Smooth muscle cell (in vitro differentiated cells): ENCODE measurements at regions not wholly inside any gene's neighbourhood (a gene's known extent, or its start where the extent isn't known, plus 50 kb on each side); places are given as distances from the start of the nearest gene placed in this dataset.

Source experiments
- DNase-seq: peaks from one replicate; lab custom pipeline; 2025; ENCODE audit not compliant: unreplicated experiment; lab: John Stamatoyannopoulos, UW
- H2AFZ ChIP-seq: fragments of 200-600 bp; sonication (generic); 2 replicates; pipeline ENCODE4 v1.6.0; 2016; ENCODE audit warnings: antibody characterized with exemption, low read depth, mild to moderate bottlenecking
- H3F3A ChIP-seq: fragments of 200-600 bp; sonication (generic); 2 replicates; pipeline ENCODE4 v1.6.0; 2017; ENCODE audit warnings: antibody characterized with exemption, low read depth
- H3K27ac ChIP-seq: fragments of 200-600 bp; sonication (generic); 2 replicates; pipeline ENCODE4 v1.5.1; 2016; ENCODE audit warnings: low read depth, mild to moderate bottlenecking
- H3K27me3 ChIP-seq: fragments of 200-600 bp; sonication (generic); 2 replicates; pipeline ENCODE4 v1.6.1; 2016; ENCODE audit warnings: low read depth, mild to moderate bottlenecking
- H3K36me3 ChIP-seq: fragments of 200-600 bp; sonication (generic); 2 replicates; pipeline ENCODE4 v1.5.1; 2016; ENCODE audit warnings: low read depth
- H3K4me1 ChIP-seq: fragments of 200-600 bp; sonication (generic); 2 replicates; pipeline ENCODE4 v1.5.1; 2016; ENCODE audit warnings: low read depth
- H3K4me2 ChIP-seq: fragments of 200-600 bp; sonication (generic); 2 replicates; pipeline ENCODE4 v1.6.0; 2016; ENCODE audit warnings: mild to moderate bottlenecking
- H3K4me3 ChIP-seq: fragments of 200-600 bp; sonication (generic); 2 replicates; pipeline ENCODE4 v1.5.1; 2016; ENCODE audit warnings: mild to moderate bottlenecking
- H3K79me2 ChIP-seq: fragments of 200-600 bp; sonication (generic); 2 replicates; pipeline ENCODE4 v1.6.0; 2016; ENCODE audit warnings: low read depth, mild to moderate bottlenecking
- H3K9ac ChIP-seq: fragments of 200-600 bp; sonication (generic); 2 replicates; pipeline ENCODE4 v1.6.0; 2016; ENCODE audit warnings: low read depth
- H3K9me3 ChIP-seq: fragments of 200-600 bp; sonication (generic); replicated peaks from 2 replicates; pipeline ENCODE4 v1.5.1; 2016; ENCODE audit warnings: low read depth
- H4K20me1 ChIP-seq: fragments of 200-600 bp; sonication (generic); 2 replicates; pipeline ENCODE4 v1.6.0; 2016; ENCODE audit warnings: low read depth
- WGBS: methylation state at CpG from one replicate; pipeline ENCODE4 v1.1.7; 2016; ENCODE audit warnings: low lambda C conversion rate; 5-methylcytosine and 5-hydroxymethylcytosine counted together
- TF ChIP-seq, protein P1 (sequence below): fragments of 200-600 bp; sonication (generic); IDR thresholded peaks from 2 replicates; pipeline ENCODE4 v1.5.1; 2017; ENCODE audit warnings: borderline replicate concordance, mild to moderate bottlenecking, antibody characterized with exemption; ENCODE audit not compliant: insufficient read depth, poor library complexity, severe bottlenecking

GRCh38 chr20:22305381-22305780 lies 279.0 kb downstream of the FOXA2 start:
- H3K4me2 ChIP-seq, result no peak overlapping the region
- DNase-seq, result no peak
- no peak overlapping the region for H2AFZ ChIP-seq

DNA sequence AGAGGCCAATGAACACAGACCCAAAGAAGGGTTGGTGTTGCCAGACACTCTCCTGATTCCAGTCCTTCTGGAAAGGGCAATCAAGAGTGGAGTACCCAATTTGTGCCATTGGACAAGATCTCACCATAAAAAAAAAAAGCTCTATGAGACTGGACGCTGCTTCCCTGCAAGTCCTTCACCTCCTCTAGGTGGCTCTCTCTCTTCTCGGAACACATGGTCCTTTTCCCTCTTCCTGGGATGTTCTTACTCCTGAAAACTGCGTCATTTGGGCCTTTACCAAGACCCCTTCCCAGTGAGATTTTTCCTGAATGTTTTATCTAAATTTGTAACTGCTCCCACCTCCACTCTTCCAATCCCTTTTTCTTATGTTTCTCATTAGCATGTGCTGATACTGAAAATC lies 280.8 kb downstream of the FOXA2 start:
- H3K4me3 ChIP-seq, result no peak overlapping the region
- no peak overlapping the region for H3K4me2 ChIP-seq
- WGBS, result 38% methylated on average over 3 of the region's 3 CpGs
- no peak overlapping the region for H2AFZ ChIP-seq
- H3K9ac ChIP-seq, result no peak overlapping the region
- no peaks in the 10 kb centered on the region for H3K9me3 ChIP-seq
- TF ChIP-seq, protein P1, sequence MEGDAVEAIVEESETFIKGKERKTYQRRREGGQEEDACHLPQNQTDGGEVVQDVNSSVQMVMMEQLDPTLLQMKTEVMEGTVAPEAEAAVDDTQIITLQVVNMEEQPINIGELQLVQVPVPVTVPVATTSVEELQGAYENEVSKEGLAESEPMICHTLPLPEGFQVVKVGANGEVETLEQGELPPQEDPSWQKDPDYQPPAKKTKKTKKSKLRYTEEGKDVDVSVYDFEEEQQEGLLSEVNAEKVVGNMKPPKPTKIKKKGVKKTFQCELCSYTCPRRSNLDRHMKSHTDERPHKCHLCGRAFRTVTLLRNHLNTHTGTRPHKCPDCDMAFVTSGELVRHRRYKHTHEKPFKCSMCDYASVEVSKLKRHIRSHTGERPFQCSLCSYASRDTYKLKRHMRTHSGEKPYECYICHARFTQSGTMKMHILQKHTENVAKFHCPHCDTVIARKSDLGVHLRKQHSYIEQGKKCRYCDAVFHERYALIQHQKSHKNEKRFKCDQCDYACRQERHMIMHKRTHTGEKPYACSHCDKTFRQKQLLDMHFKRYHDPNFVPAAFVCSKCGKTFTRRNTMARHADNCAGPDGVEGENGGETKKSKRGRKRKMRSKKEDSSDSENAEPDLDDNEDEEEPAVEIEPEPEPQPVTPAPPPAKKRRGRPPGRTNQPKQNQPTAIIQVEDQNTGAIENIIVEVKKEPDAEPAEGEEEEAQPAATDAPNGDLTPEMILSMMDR, result no peak
- DNase-seq, result no peak
- H3K27me3 ChIP-seq, result peaks cover 2% of the 10 kb centered on the region
- no peaks in the 10 kb centered on the region for H3K79me2 ChIP-seq
- H3K4me1 ChIP-seq, result no peaks in the 10 kb centered on the region
- H4K20me1 ChIP-seq, result no peaks in the 10 kb centered on the region
- no peak overlapping the region for H3K27ac ChIP-seq
- no peaks in the 10 kb centered on the region for H3F3A ChIP-seq
- H3K36me3 ChIP-seq, result no peaks in the 10 kb centered on the region

More at GRCh38 chr20:22305381-22305780, 279.0 kb downstream of the FOXA2 start:
- 72% methylated on average over 2 of the region's 2 CpGs for WGBS
- TF ChIP-seq, protein P1, result no peak
- H3K9me3 ChIP-seq, result no peaks in the 10 kb centered on the region
- peaks cover 7% of the 10 kb centered on the region for H3K27me3 ChIP-seq
- no peaks in the 10 kb centered on the region for H4K20me1 ChIP-seq
- no peaks in the 10 kb centered on the region for H3K79me2 ChIP-seq
- H3F3A ChIP-seq, result no peaks in the 10 kb centered on the region
- H3K27ac ChIP-seq, result no peak overlapping the region
- H3K4me1 ChIP-seq, result no peaks in the 10 kb centered on the region
- H3K36me3 ChIP-seq, result no peaks in the 10 kb centered on the region
- no peak overlapping the region for H3K9ac ChIP-seq
- H3K4me3 ChIP-seq, result no peak overlapping the region

DNA sequence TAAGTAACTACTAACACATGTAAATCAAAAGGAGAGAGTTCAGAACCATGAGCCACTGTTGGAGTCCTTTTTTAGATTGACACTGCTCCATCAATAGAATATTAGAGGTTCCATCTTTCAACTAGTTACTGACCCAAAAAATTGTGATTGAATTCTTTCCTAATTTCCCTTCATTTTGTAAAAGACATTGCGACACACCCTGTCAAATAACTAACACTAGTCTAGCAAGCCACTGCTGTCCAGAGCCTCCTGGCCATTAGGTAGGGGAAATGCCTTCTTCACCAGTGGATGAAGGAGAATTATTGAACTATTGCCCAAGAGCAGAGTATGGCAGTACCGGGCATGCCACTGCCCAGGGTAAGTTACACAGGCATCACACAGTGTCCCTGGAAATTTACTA lies 282.3 kb downstream of the FOXA2 start:
- DNase-seq, result no peak
- Histone ChIP-seq H3K27me3 (no peaks in the 10 kb centered on the region), H3K4me3 (no peak overlapping the region), H3K9me3 (no peaks in the 10 kb centered on the region), H3K4me1 (no peaks in the 10 kb centered on the region), H3K36me3 (no peaks in the 10 kb centered on the region), H4K20me1 (no peaks in the 10 kb centered on the region), H3F3A (no peaks in the 10 kb centered on the region), H3K9ac (no peak overlapping the region), H2AFZ (no peak overlapping the region), H3K27ac (no peak overlapping the region), H3K4me2 (no peak overlapping the region), H3K79me2 (no peaks in the 10 kb centered on the region)
- TF ChIP-seq, protein P1, result no peak
- WGBS, result 91% methylated on average over 2 of the region's 2 CpGs

DNA sequence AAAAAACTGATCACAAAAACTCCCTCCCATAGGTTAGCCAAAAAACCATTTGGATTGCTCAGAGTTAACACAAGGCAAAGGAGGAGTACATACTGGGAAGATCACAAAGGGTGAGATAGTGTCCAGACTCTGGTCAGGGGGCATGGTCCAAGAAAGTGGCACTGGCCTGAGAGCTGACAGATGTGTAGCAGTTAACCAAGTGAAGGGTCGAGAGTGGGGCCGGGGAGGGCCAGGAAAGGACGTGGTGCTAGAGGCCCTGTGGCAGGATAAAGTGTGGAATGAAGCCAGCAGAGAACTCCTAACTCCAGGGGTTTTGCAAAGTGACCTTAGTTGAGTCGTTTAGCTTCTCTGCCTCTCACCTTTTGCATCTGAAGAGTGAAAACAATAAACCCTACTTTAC lies 290.5 kb downstream of the FOXA2 start:
- no peak overlapping the region for H2AFZ ChIP-seq
- 76% methylated on average over 4 of the region's 4 CpGs for WGBS
- H3F3A ChIP-seq, result no peaks in the 10 kb centered on the region
- H3K9me3 ChIP-seq, result no peaks in the 10 kb centered on the region
- no peak overlapping the region for H3K4me2 ChIP-seq
- H3K27me3 ChIP-seq, result no peaks in the 10 kb centered on the region
- H3K4me3 ChIP-seq, result no peak overlapping the region
- no peak overlapping the region for H3K27ac ChIP-seq
- no peaks in the 10 kb centered on the region for H3K36me3 ChIP-seq
- H3K79me2 ChIP-seq, result no peaks in the 10 kb centered on the region
- no peaks in the 10 kb centered on the region for H4K20me1 ChIP-seq
- TF ChIP-seq, protein P1, result no peak
- no peak for DNase-seq
- no peak overlapping the region for H3K9ac ChIP-seq
- no peaks in the 10 kb centered on the region for H3K4me1 ChIP-seq
